SK-N-SH (cell line): ENCODE measurements at regions not wholly inside any gene's neighbourhood (a gene's known extent, or its start where the extent isn't known, plus 50 kb on each side); places are given as distances from the start of the nearest gene placed in this dataset.
"Not testable (repeated sequence)": the region's sequence is repeated elsewhere in the genome, so short reads cannot be mapped to it uniquely, and the experiment has no call there.

Source experiments
- CTCF ChIP-seq: fragments of 200-600 bp; sonication (generic); IDR thresholded peaks from 2 replicates; pipeline ENCODE4 v1.6.1; 2017; ENCODE audit warnings: antibody characterized with exemption, mild to moderate bottlenecking, moderate library complexity
- EP300 ChIP-seq, 2 experiments: IDR thresholded peaks; 2 replicates each; pipeline versions ENCODE4 v1.4.0 to v1.6.1; 2012; ENCODE audit warnings: borderline replicate concordance in 1 of 2, low read depth in 1 of 2, low read length in 1 of 2
- EZH2phosphoT487 ChIP-seq: fragments of 200-600 bp; sonication (generic); IDR thresholded peaks from 2 replicates; pipeline ENCODE4 v1.6.1; 2017; ENCODE audit warnings: low read depth, mixed run types, mild to moderate bottlenecking, antibody characterized with exemption, moderate library complexity, borderline replicate concordance
- FOXM1 ChIP-seq: IDR thresholded peaks from 2 replicates; pipeline ENCODE4 v1.4.0; 2012; ENCODE audit warnings: low read depth, mild to moderate bottlenecking
- GABPA ChIP-seq: IDR thresholded peaks from 2 replicates; pipeline ENCODE4 v1.4.0; 2012; ENCODE audit warnings: low read depth, mild to moderate bottlenecking
- IRF3 ChIP-seq: fragments of 150-350 bp; IDR thresholded peaks from 2 replicates; pipeline ENCODE4 v1.6.1; 2016; ENCODE audit warnings: mild to moderate bottlenecking, low read depth, low read length
- MAX ChIP-seq: IDR thresholded peaks from 2 replicates; pipeline ENCODE4 v1.4.0; 2012; ENCODE audit warnings: low read depth
- MXI1 ChIP-seq: IDR thresholded peaks from 2 replicates; pipeline ENCODE4 v1.6.1; 2012; ENCODE audit warnings: mild to moderate bottlenecking, low read depth, low read length, improper control_type of control experiment
- NFIC ChIP-seq: IDR thresholded peaks from 2 replicates; pipeline ENCODE4 v1.4.0; 2012; ENCODE audit warnings: borderline replicate concordance
- POLR2AphosphoS5 ChIP-seq: IDR thresholded peaks from 2 replicates; pipeline ENCODE4 v1.6.1; 2012; ENCODE audit warnings: low read depth, low read length
- REST ChIP-seq: IDR thresholded peaks from 2 replicates; pipeline ENCODE4 v1.6.1; 2012; ENCODE audit warnings: mild to moderate bottlenecking, low read depth, low read length, moderate library complexity
- SMC3 ChIP-seq: IDR thresholded peaks from 2 replicates; pipeline ENCODE4 v1.6.1; 2012; ENCODE audit warnings: low read depth, low read length, improper control_type of control experiment
- ZBTB33 ChIP-seq: IDR thresholded peaks from 2 replicates; pipeline ENCODE4 v1.4.0; 2012; ENCODE audit warnings: low read depth, borderline replicate concordance

GRCh38 chr10:20555990-20556389, 341.1 kb downstream of the NEBL start:
- not testable (repeated sequence) for TF ChIP-seq CTCF; ZBTB33; POLR2AphosphoS5; EZH2phosphoT487; FOXM1; SMC3; MXI1; REST; IRF3; EP300 (IDR thresholded peaks at IDR 0.05; ENCODE audit: borderline replicate concordance in 1 of 2, low read depth in 1 of 2, low read length in 1 of 2); NFIC; MAX; GABPA
